WTC11 (cell line): ENCODE measurements at regions not wholly inside any gene's neighbourhood (a gene's known extent, or its start where the extent isn't known, plus 50 kb on each side); places are given as distances from the start of the nearest gene placed in this dataset.

Experiments used
- ATAC-seq: fragments of 200-7000 bp; cut with Tn5 transposase; 2 replicates; pipeline ENCODE4 v1.10.0; 2021; ENCODE audit warnings: mild to moderate bottlenecking, moderate library complexity
- CTCF ChIA-PET: fragments of 300-600 bp; sonication (Branson Sonifier 250); formaldehyde crosslinking; loops from one replicate; lab custom pipeline; 2021; ENCODE audit warnings: antibody characterized with exemption; lab: Charles Lee
- POLR2A ChIA-PET: fragments of 350-600 bp; sonication (Branson Sonifier 250); formaldehyde crosslinking; loops from one replicate; lab custom pipeline; 2021; ENCODE audit warnings: antibody characterized with exemption; lab: Charles Lee
- DNase-seq: peaks from one replicate; pipeline ENCODE4 v3.0.0; 2021; ENCODE audit warnings: low spot score
- H3K27ac Mint-ChIP-seq: 2 replicates; pipeline ENCODE4 v1.8.0; 2021; ENCODE audit warnings: mixed read lengths
- H3K27me3 Mint-ChIP-seq: 2 replicates; pipeline ENCODE4 v1.8.0; 2021; ENCODE audit warnings: low read depth, mild to moderate bottlenecking, moderate library complexity, mixed read lengths
- H3K36me3 Mint-ChIP-seq: 2 replicates; pipeline ENCODE4 v1.8.0; 2021; ENCODE audit warnings: mixed read lengths
- H3K4me1 Mint-ChIP-seq: 2 replicates; pipeline ENCODE4 v1.8.0; 2022; ENCODE audit warnings: mixed read lengths
- H3K4me3 Mint-ChIP-seq: 2 replicates; pipeline ENCODE4 v1.8.0; 2021; ENCODE audit warnings: mild to moderate bottlenecking, moderate library complexity, mixed read lengths
- H3K9me3 Mint-ChIP-seq: 2 replicates; pipeline ENCODE4 v1.8.0; 2021; ENCODE audit warnings: mixed read lengths
- AR ChIP-seq: fragments of 250-450 bp; sonication (Bioruptor Pico); IDR thresholded peaks from 2 replicates; pipeline ENCODE4 v1.9.0; 2021; ENCODE audit warnings: mild to moderate bottlenecking
- CBFB ChIP-seq: sonication (generic); formaldehyde crosslinking; IDR thresholded peaks from 2 replicates; pipeline ENCODE4 v1.8.1; 2022; ENCODE audit warnings: mild to moderate bottlenecking, low read depth, missing genetic modification reagents
- CREB1 ChIP-seq: sonication (generic); formaldehyde crosslinking; IDR thresholded peaks from 2 replicates; pipeline ENCODE4 v1.8.0; 2023; ENCODE audit warnings: mild to moderate bottlenecking, missing genetic modification reagents
- EMX1 ChIP-seq: fragments of 250-450 bp; sonication (Bioruptor Pico); IDR thresholded peaks from 2 replicates; pipeline ENCODE4 v1.8.0; 2021; ENCODE audit warnings: mild to moderate bottlenecking
- ERG ChIP-seq: fragments of 250-450 bp; sonication (Bioruptor Pico); IDR thresholded peaks from 2 replicates; pipeline ENCODE4 v1.8.0; 2021; ENCODE audit warnings: mild to moderate bottlenecking
- FOXJ3 ChIP-seq: sonication (generic); formaldehyde crosslinking; IDR thresholded peaks from 2 replicates; pipeline ENCODE4 v1.9.0; 2021; ENCODE audit warnings: missing genetic modification reagents, mild to moderate bottlenecking, borderline replicate concordance
- MXD4 ChIP-seq: fragments of 250-450 bp; sonication (Bioruptor Pico); IDR thresholded peaks from 2 replicates; pipeline ENCODE4 v1.8.0; 2021; ENCODE audit warnings: mild to moderate bottlenecking, moderate library complexity, borderline replicate concordance
- NFE2L1 ChIP-seq: sonication (generic); formaldehyde crosslinking; IDR thresholded peaks from 2 replicates; pipeline ENCODE4 v1.8.1; 2023; ENCODE audit warnings: missing genetic modification reagents
- TP53 ChIP-seq: sonication (generic); formaldehyde crosslinking; IDR thresholded peaks from 2 replicates; pipeline ENCODE4 v1.8.1; 2023; ENCODE audit warnings: mild to moderate bottlenecking, missing genetic modification reagents
- ZNF396 ChIP-seq: fragments of 250-450 bp; sonication (Bioruptor Pico); IDR thresholded peaks from 2 replicates; pipeline ENCODE4 v1.8.0; 2021; ENCODE audit warnings: mild to moderate bottlenecking, moderate library complexity, borderline replicate concordance
- ZNF416 ChIP-seq: fragments of 250-450 bp; sonication (Bioruptor Pico); IDR thresholded peaks from 2 replicates; pipeline ENCODE4 v1.9.0; 2021; ENCODE audit warnings: mild to moderate bottlenecking, inconsistent platforms
- ZNF423 ChIP-seq: fragments of 250-450 bp; sonication (Bioruptor Pico); IDR thresholded peaks from 2 replicates; pipeline ENCODE4 v2.1.2; 2022; ENCODE audit warnings: mild to moderate bottlenecking, moderate library complexity
- ZNF532 ChIP-seq: fragments of 250-450 bp; sonication (Bioruptor Pico); IDR thresholded peaks from 2 replicates; pipeline ENCODE4 v1.9.0; 2021; ENCODE audit warnings: mild to moderate bottlenecking, borderline replicate concordance
- ZSCAN18 ChIP-seq: fragments of 250-450 bp; sonication (Bioruptor Pico); IDR thresholded peaks from 2 replicates; pipeline ENCODE4 v2.1.2; 2022; ENCODE audit warnings: mild to moderate bottlenecking, moderate library complexity

- TF ChIP-seq CBFB (CRISPR knock-in tag) (no peak), ZNF396 (CRISPR knock-in tag) (no peak), AR (CRISPR knock-in tag) (no peak), ZNF423 (CRISPR knock-in tag) (no peak), TP53 (CRISPR knock-in tag) (no peak), FOXJ3 (no peak), NFE2L1 (CRISPR knock-in tag) (no peak), ZSCAN18 (CRISPR knock-in tag) (no peak)
- H3K4me3 Mint-ChIP-seq = no peak overlapping the region
- no peaks in the 10 kb centered on the region for H3K36me3 Mint-ChIP-seq
- CTCF ChIA-PET = no interaction called here
- ATAC-seq = no peak
- no peak overlapping the region for H3K27ac Mint-ChIP-seq
- peaks cover 13% of the 10 kb centered on the region for H3K9me3 Mint-ChIP-seq
- no peak for DNase-seq
- POLR2A ChIA-PET = no interaction called here
- peaks cover 14% of the 10 kb centered on the region for H3K4me1 Mint-ChIP-seq
- no peaks in the 10 kb centered on the region for H3K27me3 Mint-ChIP-seq
Measured at GRCh38 chr12:91618281-91618680, 435.7 kb upstream of the DCN start.

GRCh38 chr12:91617818-91618217 lies 435.2 kb upstream of the DCN start:
- Mint-ChIP-seq H3K9me3 (peaks cover 13% of the 10 kb centered on the region), H3K4me1 (peaks cover 14% of the 10 kb centered on the region), H3K36me3 (no peaks in the 10 kb centered on the region), H3K4me3 (no peak overlapping the region), H3K27ac (no peak overlapping the region), H3K27me3 (no peaks in the 10 kb centered on the region)
- POLR2A ChIA-PET = no interaction called here
- CTCF ChIA-PET = no interaction called here
- ATAC-seq (no peak), DNase-seq (no peak)
- TF ChIP-seq ERG (CRISPR knock-in tag) (no peak), ZNF416 (CRISPR knock-in tag) (no peak), EMX1 (CRISPR knock-in tag) (no peak), MXD4 (no peak), ZSCAN18 (CRISPR knock-in tag) (no peak), ZNF532 (no peak), CREB1 (CRISPR knock-in tag) (no peak)
